Small intestine (tissue), 7 donors: ENCODE measurements at regions not wholly inside any gene's neighbourhood (a gene's known extent, or its start where the extent isn't known, plus 50 kb on each side); places are given as distances from the start of the nearest gene placed in this dataset.
A peak's percentile ranks its signal among the peaks of the same experiment; 100 is the strongest.

Experiments used
- DNase-seq, 2 donors: peaks; one replicate each; pipeline versions ENCODE4 v3.0.0 to v3.0.0-alpha.2; 2013
- FAIRE-seq: peaks from 2 replicates; lab custom pipeline; 2012; peaks lifted over from hg19 to GRCh38; lab: Jason Lieb, UNC
- H3K27ac ChIP-seq, 3 donors: one replicate each; pipeline ENCODE4 v1.5.1; 2013; ENCODE audit warnings: low read length in 2 of 3, mild to moderate bottlenecking in 2 of 3, control low read depth in 1 of 3, inconsistent platforms in 1 of 3, low read depth in 1 of 3, moderate library complexity in 1 of 3
- H3K27me3 ChIP-seq, 3 donors: one replicate each; pipeline ENCODE4 v1.6.1; 2013; ENCODE audit warnings: low read length in 3 of 3, inconsistent platforms in 1 of 3; ENCODE audit not compliant: control insufficient read depth in 3 of 3, insufficient read depth in 3 of 3
- H3K36me3 ChIP-seq, 3 donors: one replicate each; pipeline ENCODE4 v1.6.1; 2013; ENCODE audit warnings: low read length in 3 of 3, inconsistent platforms in 1 of 3, low read depth in 1 of 3, mild to moderate bottlenecking in 1 of 3, moderate library complexity in 1 of 3; ENCODE audit not compliant: control insufficient read depth in 3 of 3, insufficient read depth in 2 of 3
- H3K4me1 ChIP-seq, 3 donors: one replicate each; pipeline ENCODE4 v1.6.1; 2013; ENCODE audit warnings: low read length in 2 of 3, inconsistent platforms in 1 of 3, low read depth in 1 of 3, mild to moderate bottlenecking in 1 of 3, moderate library complexity in 1 of 3; ENCODE audit not compliant: control insufficient read depth in 3 of 3, insufficient read depth in 2 of 3
- H3K4me3 ChIP-seq, 3 donors: one replicate each; pipeline ENCODE4 v1.5.1; 2013; ENCODE audit warnings: low read length in 3 of 3, control low read depth in 1 of 3, inconsistent platforms in 1 of 3, low read depth in 1 of 3, mild to moderate bottlenecking in 1 of 3, moderate library complexity in 1 of 3
- H3K9me3 ChIP-seq, 2 donors: one replicate each; pipeline ENCODE4 v1.6.1; 2013; ENCODE audit warnings: low read depth in 1 of 2, low read length in 1 of 2; ENCODE audit not compliant: control insufficient read depth in 2 of 2, insufficient read depth in 1 of 2
- WGBS, 3 donors: extraction: QIAGEN DNeasy Blood & Tissue Kit; methylation state at CpG; one replicate each; pipeline ENCODE4 v1.1.7; 2013; 5-methylcytosine and 5-hydroxymethylcytosine counted together
- donor health status: healthy with polysubstance abuse.
- donor health status: control.
- donor health status: control.
- donor health status: Bipolar disorder and iron deficiency.
- donor health status: healthy.

DNA sequence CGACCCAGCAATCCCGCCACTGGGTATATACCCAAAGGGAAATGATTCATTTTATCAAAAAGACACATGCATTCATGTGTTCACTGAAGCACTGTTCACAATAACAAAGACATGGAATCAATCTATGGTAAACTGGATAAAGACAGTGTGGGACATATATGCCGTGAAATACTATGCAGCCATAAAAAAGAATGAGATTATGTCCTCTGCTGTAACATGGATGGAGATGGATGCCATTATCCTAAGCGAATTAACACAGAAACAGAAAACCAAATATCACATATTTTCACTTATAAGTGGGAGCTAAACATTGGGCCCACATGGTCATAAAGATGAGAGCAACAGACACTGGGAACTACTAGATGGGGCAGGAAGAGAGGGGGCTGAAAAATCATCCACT is 345.0 kb downstream of the UQCRFS1 start:
- no peaks in the 10 kb centered on the region for H3K4me1 ChIP-seq
- no peaks in the 10 kb centered on the region for H3K36me3 ChIP-seq
- no peak overlapping the region for H3K27ac ChIP-seq
- no peak overlapping the region for H3K4me3 ChIP-seq
- FAIRE-seq = no peak
- WGBS, 3 donors = 85 to 90% (median 89%) methylated on average over 4 of the region's 4 CpGs
- no peaks in the 10 kb centered on the region for H3K9me3 ChIP-seq
- no peak for DNase-seq
- no peaks in the 10 kb centered on the region for H3K27me3 ChIP-seq

DNA sequence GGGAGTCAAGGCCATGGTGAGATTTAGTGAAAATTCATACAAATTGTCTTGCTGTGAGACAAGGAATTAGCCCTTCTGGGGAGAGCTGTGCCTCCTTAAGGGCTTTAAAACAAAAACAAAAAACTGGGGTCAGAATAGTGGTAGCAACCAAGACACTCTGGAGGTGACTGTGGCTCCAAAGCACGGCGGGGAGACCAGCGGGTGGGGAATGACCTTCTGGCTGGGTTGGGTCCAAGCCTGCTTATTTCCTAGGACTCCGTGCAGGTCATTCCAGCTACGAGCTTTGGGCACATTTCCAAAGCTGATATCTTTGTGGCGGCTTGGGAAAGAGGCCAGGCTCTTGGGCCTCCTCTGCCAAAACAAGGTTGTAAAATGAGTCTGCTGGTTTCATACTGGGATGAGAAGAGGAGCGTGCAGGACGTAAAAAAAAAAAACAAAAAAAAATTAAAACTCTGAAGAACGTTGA is 348.3 kb downstream of the UQCRFS1 start:
- 11 to 38% (median 29%) methylated on average over 9 of the region's 9 CpGs for WGBS, 3 donors
- peak in 1 of 2 donors; percentile 73 for DNase-seq
- Histone ChIP-seq H3K36me3 (no peaks in the 10 kb centered on the region), H3K27me3 (no peaks in the 10 kb centered on the region), H3K4me3 (no peak overlapping the region), H3K4me1 (no peaks in the 10 kb centered on the region), H3K27ac (no peak overlapping the region), H3K9me3 (no peaks in the 10 kb centered on the region)
- FAIRE-seq = no peak

DNA sequence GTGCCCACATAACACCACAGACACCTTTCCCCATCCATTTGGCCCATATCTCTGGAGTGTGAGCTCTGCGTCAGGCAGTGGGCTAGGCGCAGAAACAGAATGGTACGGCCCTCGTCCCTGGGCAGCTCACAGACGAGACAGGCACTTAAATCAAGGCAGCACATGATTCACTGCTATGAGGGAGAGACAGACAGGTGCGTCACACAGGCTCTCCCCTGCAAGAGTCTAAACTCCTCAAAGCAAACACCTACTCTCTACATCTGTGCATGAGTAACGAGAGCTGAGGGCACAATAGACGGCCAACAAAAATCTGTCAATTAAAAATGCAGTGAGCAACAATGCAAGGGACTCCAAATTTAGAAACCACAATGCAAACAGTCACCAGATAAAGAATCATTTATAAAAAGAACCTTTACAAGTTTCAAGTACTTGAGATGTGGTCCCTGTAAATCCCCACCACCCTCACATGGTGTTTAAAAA is 348.9 kb downstream of the UQCRFS1 start:
- Histone ChIP-seq H3K36me3 (no peaks in the 10 kb centered on the region), H3K27me3 (no peaks in the 10 kb centered on the region), H3K27ac (no peak overlapping the region), H3K4me1 (no peaks in the 10 kb centered on the region), H3K4me3 (no peak overlapping the region), H3K9me3 (no peaks in the 10 kb centered on the region)
- FAIRE-seq (no peak), DNase-seq (peak in 1 of 2 donors; percentile 34)
- 22 to 57% (median 41%) methylated on average over 8 of the region's 8 CpGs for WGBS, 3 donors

DNA sequence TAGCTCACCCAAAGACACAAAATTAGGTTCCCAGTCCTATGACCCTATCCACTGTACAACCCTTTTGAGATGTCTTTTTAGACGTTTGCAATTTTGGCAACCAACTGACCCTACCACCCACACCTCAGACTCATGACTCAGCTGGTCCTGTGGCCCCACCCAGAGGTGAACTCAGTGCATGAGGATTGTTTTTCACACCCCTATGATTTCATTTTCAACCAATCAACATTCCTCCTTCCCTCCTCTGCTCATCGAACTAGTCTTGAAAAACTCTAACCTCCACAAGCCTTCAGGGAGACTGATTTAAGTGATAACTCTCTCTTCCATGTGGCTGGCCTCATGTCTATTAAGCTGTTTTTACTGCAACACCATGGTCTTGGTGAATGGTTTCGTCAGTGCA is 350.7 kb downstream of the UQCRFS1 start:
- Histone ChIP-seq H3K9me3 (no peaks in the 10 kb centered on the region), H3K27me3 (no peaks in the 10 kb centered on the region), H3K4me3 (no peak overlapping the region), H3K4me1 (no peaks in the 10 kb centered on the region), H3K36me3 (no peaks in the 10 kb centered on the region), H3K27ac (no peak overlapping the region)
- no peak for DNase-seq
- no peak for FAIRE-seq
- 37 to 45% (median 40%) methylated on average over 3 of the region's 3 CpGs for WGBS, 3 donors

DNA sequence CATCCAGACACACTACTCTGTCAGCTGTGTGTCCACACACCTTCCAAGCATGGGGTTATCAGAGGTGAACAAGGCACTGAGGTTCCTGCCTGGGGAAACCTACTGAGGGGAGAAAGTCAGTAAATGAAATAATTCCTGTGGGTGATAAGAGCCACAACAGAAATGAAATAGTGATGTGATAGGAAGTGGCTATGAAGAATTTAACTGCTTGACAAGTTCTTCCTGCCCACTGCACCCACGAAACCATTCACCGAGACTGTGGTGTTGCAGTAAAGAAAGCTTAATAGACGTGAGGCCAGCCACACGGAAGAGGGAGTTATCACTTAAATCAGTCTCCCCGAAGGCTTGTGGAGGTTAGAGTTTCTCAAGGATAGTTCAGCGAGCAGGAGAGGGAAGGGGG is 353.1 kb downstream of the UQCRFS1 start:
- H3K36me3 ChIP-seq = no peaks in the 10 kb centered on the region

DNA sequence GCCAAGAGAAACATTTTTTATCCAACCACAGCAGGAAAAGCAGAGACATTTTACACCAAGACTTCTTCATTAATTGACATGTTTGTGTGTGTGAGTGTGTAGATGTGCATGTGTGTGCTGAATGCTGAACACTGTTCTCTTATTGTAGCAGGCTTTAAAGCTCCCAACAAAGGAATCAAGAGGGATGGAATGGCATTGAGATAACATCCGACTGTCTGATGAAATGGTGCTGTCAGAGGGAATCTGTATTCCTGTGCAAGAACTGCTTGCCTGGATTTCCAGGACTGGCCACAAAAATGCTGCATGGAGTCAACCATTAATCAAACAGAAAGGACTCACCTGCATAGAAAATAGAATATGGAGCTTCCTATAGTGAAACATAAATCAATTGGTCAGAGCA is 354.0 kb downstream of the UQCRFS1 start:
- Histone ChIP-seq H3K27me3 (no peaks in the 10 kb centered on the region), H3K4me1 (no peaks in the 10 kb centered on the region), H3K4me3 (no peak overlapping the region), H3K9me3 (peaks cover 0 to 4% of the 10 kb centered on the region in 2 donors), H3K36me3 (no peaks in the 10 kb centered on the region), H3K27ac (no peak overlapping the region)
- WGBS, 3 donors = 77 to 90% (median 79%) methylated on average over 1 of the region's 1 CpG
- FAIRE-seq = no peak
- DNase-seq = no peak

More for the DNA sequence above, 353.1 kb downstream of the UQCRFS1 start:
- Histone ChIP-seq H3K27me3 (no peaks in the 10 kb centered on the region), H3K27ac (no peak overlapping the region), H3K4me1 (no peaks in the 10 kb centered on the region), H3K9me3 (no peaks in the 10 kb centered on the region), H3K4me3 (no peak overlapping the region)
- WGBS, 3 donors = 67 to 71% (median 69%) methylated on average over 6 of the region's 6 CpGs
- no peak for FAIRE-seq
- no peak for DNase-seq

DNA sequence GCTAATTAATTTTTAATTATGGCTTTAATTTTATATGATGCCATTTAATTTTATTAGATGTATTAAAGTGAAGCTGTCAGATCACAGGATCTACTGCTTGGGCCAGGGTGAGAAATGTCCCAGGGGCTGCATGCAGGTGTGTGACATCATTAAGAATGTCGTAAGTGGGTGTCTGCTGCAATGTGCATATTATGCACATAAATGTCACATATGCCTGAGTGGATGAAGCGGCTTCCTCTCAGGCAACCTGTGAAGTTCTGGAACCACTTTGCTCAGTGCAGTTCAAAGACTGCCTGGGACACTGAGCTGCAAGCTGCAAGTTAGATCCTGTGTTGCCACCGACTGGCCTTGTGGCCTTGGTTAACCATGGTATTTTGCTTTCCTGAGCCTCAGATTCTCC is 355.0 kb downstream of the UQCRFS1 start:
- no peak for DNase-seq
- Histone ChIP-seq H3K27ac (no peak overlapping the region), H3K9me3 (peaks cover 0 to 4% of the 10 kb centered on the region in 2 donors), H3K27me3 (no peaks in the 10 kb centered on the region), H3K4me1 (no peaks in the 10 kb centered on the region), H3K4me3 (no peak overlapping the region), H3K36me3 (no peaks in the 10 kb centered on the region)
- no peak for FAIRE-seq
- 71 to 75% (median 72%) methylated on average over 3 of the region's 3 CpGs for WGBS, 3 donors

DNA sequence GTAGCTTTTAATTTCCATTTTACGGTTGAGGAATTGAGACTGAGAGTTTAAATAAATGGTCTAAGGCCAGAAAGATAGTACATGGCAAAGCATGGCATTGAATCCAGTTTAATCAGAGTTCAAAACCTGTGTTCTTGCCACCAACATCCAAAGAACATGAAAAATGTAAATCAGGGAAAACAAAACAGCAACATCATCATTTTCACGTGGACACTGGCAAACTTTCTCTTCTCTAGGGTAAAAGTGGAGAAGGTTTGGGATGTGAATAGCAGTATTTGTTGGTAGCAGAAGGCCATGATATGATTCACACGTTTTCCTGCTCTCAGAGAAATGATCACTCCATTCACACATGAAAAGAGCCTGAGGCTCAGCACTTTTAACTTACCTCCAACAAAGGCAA is 357.7 kb downstream of the UQCRFS1 start:
- no peaks in the 10 kb centered on the region for H3K27me3 ChIP-seq
- 58 to 67% (median 66%) methylated on average over 3 of the region's 3 CpGs for WGBS, 3 donors
- H3K27ac ChIP-seq = no peak overlapping the region
- H3K36me3 ChIP-seq = no peaks in the 10 kb centered on the region
- peaks cover 0 to 4% of the 10 kb centered on the region in 2 donors for H3K9me3 ChIP-seq
- FAIRE-seq = no peak
- H3K4me1 ChIP-seq = no peaks in the 10 kb centered on the region
- no peak for DNase-seq
- H3K4me3 ChIP-seq = no peak overlapping the region

DNA sequence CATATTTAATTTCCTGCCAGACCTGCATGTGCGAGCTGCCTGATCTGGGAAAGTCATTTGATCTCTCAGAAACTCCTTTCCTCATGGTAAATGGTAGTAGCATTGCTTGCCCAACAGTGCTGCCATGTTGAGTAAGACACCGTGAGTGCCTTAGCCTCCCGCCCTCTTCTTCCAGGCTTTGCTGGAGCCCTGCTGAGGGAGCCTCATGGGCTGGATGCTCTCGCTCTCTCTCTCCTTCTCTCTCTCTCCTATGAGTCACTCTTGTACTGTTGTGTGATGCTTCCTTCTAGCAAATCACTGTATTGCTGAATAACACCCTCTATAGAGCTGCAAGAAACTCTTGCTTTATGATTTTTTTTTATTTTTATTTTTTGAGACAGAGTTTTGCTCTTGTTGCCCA is 365.5 kb downstream of the UQCRFS1 start:
- DNase-seq = no peak
- Histone ChIP-seq H3K27ac (no peak overlapping the region), H3K9me3 (no peaks in the 10 kb centered on the region), H3K4me3 (no peak overlapping the region), H3K27me3 (no peaks in the 10 kb centered on the region), H3K36me3 (no peaks in the 10 kb centered on the region), H3K4me1 (no peaks in the 10 kb centered on the region)
- no peak for FAIRE-seq
- 79 to 91% (median 86%) methylated on average over 4 of the region's 4 CpGs for WGBS, 3 donors
